Endothelial cell (in vitro differentiated cells): ENCODE measurements at regions not wholly inside any gene's neighbourhood (a gene's known extent, or its start where the extent isn't known, plus 50 kb on each side); places are given as distances from the start of the nearest gene placed in this dataset.

Experiments
- DNase-seq: peaks from one replicate; pipeline ENCODE4 v3.0.0; 2021; ENCODE audit warnings: low spot score
- H3K27ac Mint-ChIP-seq: one replicate; pipeline ENCODE4 v1.8.0; 2021; ENCODE audit warnings: mixed read lengths, inconsistent platforms; ENCODE audit not compliant: unreplicated experiment
- H3K27me3 Mint-ChIP-seq: one replicate; pipeline ENCODE4 v1.8.0; 2021; ENCODE audit warnings: mild to moderate bottlenecking, moderate library complexity, mixed read lengths, inconsistent platforms; ENCODE audit not compliant: unreplicated experiment
- H3K36me3 Mint-ChIP-seq: one replicate; pipeline ENCODE4 v1.8.0; 2021; ENCODE audit warnings: mild to moderate bottlenecking, low read depth, mixed read lengths, inconsistent platforms; ENCODE audit not compliant: unreplicated experiment
- H3K4me1 Mint-ChIP-seq: one replicate; pipeline ENCODE4 v1.8.0; 2021; ENCODE audit warnings: mild to moderate bottlenecking, mixed read lengths, inconsistent platforms; ENCODE audit not compliant: unreplicated experiment
- H3K4me3 Mint-ChIP-seq: one replicate; pipeline ENCODE4 v1.8.0; 2021; ENCODE audit warnings: mild to moderate bottlenecking, mixed read lengths, inconsistent platforms; ENCODE audit not compliant: unreplicated experiment
- H3K9me3 Mint-ChIP-seq: one replicate; pipeline ENCODE4 v1.8.0; 2021; ENCODE audit warnings: mixed read lengths, inconsistent platforms; ENCODE audit not compliant: unreplicated experiment
- TF ChIP-seq, protein P1 (sequence below): fragments of 200-600 bp; sonication (generic); IDR thresholded peaks from one replicate; pipeline ENCODE4 v1.5.0; 2021; ENCODE audit warnings: antibody characterized with exemption; ENCODE audit not compliant: unreplicated experiment

DNA sequence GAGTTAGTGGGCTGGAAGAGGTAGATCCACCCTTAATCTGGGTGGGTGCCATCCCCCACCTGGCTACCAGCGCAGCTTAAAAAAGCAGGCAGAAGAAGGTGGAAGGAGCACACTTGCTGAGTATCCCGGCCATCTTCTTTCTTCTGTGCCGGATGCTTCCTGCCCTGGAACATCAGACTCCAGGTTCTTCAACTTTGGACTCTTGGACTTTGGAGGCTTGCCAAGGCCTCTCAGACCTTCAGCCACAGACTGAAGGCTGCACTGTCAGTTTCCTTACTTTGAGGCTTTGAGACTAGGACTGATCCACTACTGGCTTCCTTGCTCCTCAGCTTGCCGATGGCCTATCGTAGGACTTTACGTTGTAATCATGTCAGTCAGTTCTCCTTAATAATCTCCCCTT lies 127.6 kb upstream of the GPC6 start:
- TF ChIP-seq, protein P1, sequence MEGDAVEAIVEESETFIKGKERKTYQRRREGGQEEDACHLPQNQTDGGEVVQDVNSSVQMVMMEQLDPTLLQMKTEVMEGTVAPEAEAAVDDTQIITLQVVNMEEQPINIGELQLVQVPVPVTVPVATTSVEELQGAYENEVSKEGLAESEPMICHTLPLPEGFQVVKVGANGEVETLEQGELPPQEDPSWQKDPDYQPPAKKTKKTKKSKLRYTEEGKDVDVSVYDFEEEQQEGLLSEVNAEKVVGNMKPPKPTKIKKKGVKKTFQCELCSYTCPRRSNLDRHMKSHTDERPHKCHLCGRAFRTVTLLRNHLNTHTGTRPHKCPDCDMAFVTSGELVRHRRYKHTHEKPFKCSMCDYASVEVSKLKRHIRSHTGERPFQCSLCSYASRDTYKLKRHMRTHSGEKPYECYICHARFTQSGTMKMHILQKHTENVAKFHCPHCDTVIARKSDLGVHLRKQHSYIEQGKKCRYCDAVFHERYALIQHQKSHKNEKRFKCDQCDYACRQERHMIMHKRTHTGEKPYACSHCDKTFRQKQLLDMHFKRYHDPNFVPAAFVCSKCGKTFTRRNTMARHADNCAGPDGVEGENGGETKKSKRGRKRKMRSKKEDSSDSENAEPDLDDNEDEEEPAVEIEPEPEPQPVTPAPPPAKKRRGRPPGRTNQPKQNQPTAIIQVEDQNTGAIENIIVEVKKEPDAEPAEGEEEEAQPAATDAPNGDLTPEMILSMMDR, result no peak
- Mint-ChIP-seq H3K9me3 (peaks cover 3% of the 10 kb centered on the region), H3K27ac (no peak overlapping the region), H3K4me1 (peaks cover 5% of the 10 kb centered on the region), H3K36me3 (no peaks in the 10 kb centered on the region), H3K4me3 (no peak overlapping the region), H3K27me3 (no peaks in the 10 kb centered on the region)
- no peak for DNase-seq

DNA sequence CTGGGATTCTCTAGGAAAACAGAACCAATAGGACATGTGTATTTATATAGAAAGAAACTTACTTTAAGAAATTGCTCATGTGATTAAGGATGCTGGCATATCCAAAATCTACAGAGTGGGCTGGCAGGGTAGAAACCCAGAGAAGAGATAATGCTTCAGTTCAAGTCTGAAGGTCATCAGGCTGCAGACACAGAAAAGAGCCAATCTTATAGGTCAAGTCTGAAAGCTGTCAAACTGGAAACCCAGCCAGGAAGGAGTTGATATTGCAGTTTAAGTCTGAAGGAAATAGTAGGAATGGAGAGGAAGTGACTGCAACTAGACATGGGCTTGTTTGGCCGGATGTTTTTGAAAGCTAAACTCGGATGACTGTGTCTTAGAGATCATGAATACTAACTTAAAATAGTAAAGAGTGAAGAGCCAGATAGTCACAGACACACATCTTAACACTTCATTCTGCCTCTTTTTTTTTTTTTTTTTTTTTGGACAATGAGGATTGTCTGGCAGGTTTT lies 125.3 kb upstream of the GPC6 start:
- H3K36me3 Mint-ChIP-seq, result no peaks in the 10 kb centered on the region
- DNase-seq, result no peak
- H3K9me3 Mint-ChIP-seq, result peaks cover 3% of the 10 kb centered on the region
- TF ChIP-seq, protein P1, result no peak
- H3K4me1 Mint-ChIP-seq, result peaks cover 5% of the 10 kb centered on the region
- no peaks in the 10 kb centered on the region for H3K27me3 Mint-ChIP-seq
- no peak overlapping the region for H3K4me3 Mint-ChIP-seq
- H3K27ac Mint-ChIP-seq, result peak overlapping the region; percentile 61

DNA sequence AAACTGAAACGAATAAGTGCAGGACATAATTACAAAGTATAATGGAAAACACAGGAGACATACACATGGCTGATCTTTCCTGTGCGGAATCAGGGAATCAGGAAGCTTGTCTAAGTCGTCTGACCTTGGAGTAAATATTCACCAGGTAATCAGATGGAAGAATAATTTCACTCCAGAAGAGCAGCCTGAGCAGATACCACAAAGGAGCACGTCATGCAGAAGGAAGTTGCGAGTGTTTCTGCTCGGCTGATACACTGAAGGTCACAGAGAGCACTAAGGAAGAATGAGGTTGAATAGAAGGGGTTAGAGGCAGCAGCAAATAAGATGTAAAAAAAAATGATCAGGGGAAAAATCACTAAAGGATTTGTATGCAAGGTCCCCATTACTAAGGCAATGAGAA lies 122.3 kb upstream of the GPC6 start:
- TF ChIP-seq, protein P1, result no peak
- Mint-ChIP-seq H3K27ac (no peak overlapping the region), H3K4me1 (peaks cover 5% of the 10 kb centered on the region), H3K27me3 (no peaks in the 10 kb centered on the region), H3K9me3 (peaks cover 2% of the 10 kb centered on the region), H3K36me3 (no peaks in the 10 kb centered on the region), H3K4me3 (no peak overlapping the region)
- DNase-seq, result no peak

DNA sequence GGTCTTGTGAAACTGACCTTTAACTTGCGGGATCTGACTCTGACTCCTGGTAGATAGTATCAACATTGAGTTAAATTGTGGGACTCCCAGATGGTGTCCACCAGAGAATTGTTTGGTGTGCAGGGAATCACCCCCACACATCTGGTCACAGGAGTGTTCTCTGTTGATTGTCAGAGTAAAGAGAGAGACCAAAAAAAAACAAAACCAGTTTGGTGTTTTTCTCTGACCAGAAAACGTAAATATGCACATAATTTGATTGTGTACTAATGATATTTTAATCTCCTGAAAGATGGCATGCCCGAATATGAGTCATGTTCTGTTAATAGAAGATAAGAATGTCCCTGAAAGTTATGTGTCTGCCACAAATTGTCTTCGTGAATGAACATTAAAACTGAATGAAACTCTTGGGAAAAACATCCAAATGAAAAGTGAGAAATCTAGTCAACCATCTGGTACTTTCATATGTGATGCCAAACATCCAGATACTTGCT lies 118.5 kb upstream of the GPC6 start:
- no peak overlapping the region for H3K27ac Mint-ChIP-seq
- H3K36me3 Mint-ChIP-seq, result no peaks in the 10 kb centered on the region
- H3K9me3 Mint-ChIP-seq, result no peaks in the 10 kb centered on the region
- no peak overlapping the region for H3K4me3 Mint-ChIP-seq
- TF ChIP-seq, protein P1, result no peak
- no peak for DNase-seq
- H3K27me3 Mint-ChIP-seq, result no peaks in the 10 kb centered on the region
- no peaks in the 10 kb centered on the region for H3K4me1 Mint-ChIP-seq

DNA sequence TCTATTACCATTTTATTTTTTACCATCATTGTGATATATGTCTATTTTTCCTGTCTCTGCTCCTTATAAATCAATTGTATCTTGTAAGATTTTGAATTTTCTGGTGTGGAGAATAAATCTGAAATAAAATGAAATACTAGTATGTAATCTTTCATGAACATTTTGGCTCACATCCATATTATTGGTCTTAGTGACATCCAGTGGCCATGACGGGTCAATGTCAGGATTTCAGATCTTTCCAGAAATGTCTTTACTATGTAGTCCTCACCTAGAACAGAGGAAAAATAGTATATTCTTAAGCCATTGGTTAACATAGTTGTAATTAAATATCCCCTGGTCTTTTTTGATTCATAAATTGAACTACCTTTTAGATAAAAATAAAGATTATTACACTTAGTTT lies 109.8 kb upstream of the GPC6 start:
- Mint-ChIP-seq H3K27ac (no peak overlapping the region), H3K4me1 (peaks cover 10% of the 10 kb centered on the region), H3K27me3 (peaks cover 1% of the 10 kb centered on the region), H3K9me3 (peaks cover 4% of the 10 kb centered on the region), H3K4me3 (no peak overlapping the region), H3K36me3 (no peaks in the 10 kb centered on the region)
- TF ChIP-seq, protein P1, result no peak
- no peak for DNase-seq
